Astrocyte of the spinal cord (primary cell): ENCODE measurements at regions not wholly inside any gene's neighbourhood (a gene's known extent, or its start where the extent isn't known, plus 50 kb on each side); places are given as distances from the start of the nearest gene placed in this dataset.
A peak's percentile ranks its signal among the peaks of the same experiment; 100 is the strongest.

Source experiments
- DNase-seq: peaks from one replicate; pipeline ENCODE4 v3.0.0; 2011; ENCODE audit warnings: low read depth, low spot score
- H3K4me3 ChIP-seq: 2 replicates; pipeline ENCODE4 v1.5.1; 2011; ENCODE audit warnings: low read depth, mild to moderate bottlenecking, low read length, moderate library complexity
- in situ Hi-C: cut with HindIII; loops from 2 replicates; pipeline ENCODE4 v1.10.0; 2017; ENCODE audit warnings: low sequenced_read_pairs
- TF ChIP-seq, protein P1 (sequence below): IDR thresholded peaks from 2 replicates; pipeline ENCODE4 v1.5.1; 2012; ENCODE audit warnings: low read depth, mild to moderate bottlenecking, low read length, inconsistent platforms

DNA sequence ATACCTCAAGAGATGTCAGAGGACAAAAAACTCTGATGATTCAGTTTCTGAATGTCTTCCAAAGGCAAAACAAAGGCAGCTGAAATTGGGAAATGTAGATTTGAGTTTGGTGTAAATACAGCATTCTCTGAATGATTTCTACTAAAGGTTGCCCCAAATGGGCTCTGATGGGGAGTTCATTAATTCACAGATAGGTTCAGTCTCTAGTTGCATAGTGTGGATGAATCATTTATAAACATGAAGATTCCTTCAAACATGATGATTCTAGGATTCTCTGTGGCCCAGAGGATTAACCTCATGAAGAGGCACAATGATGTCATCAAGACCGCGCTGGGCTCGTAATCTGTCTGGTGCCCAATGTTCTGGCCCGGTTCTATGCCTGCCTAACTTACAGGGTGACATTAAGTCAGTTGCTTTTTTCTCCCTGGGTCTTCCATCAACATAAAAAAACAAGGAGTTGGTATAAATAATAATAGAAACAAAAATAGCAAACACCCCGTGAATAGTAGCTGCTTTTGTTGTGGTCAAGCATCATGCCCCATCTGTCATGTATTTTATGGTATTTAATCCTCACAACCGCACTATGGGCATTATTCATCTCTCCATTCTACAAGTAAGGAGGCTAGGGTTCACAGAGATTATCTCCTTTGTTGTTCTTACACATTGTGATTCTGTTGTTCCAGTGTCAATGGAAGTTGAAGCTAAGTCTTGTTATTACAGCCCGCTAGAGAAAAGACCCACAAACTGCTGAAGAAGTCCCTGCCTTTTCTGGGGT lies 509.6 kb upstream of the USP24 start:
- TF ChIP-seq, protein P1, sequence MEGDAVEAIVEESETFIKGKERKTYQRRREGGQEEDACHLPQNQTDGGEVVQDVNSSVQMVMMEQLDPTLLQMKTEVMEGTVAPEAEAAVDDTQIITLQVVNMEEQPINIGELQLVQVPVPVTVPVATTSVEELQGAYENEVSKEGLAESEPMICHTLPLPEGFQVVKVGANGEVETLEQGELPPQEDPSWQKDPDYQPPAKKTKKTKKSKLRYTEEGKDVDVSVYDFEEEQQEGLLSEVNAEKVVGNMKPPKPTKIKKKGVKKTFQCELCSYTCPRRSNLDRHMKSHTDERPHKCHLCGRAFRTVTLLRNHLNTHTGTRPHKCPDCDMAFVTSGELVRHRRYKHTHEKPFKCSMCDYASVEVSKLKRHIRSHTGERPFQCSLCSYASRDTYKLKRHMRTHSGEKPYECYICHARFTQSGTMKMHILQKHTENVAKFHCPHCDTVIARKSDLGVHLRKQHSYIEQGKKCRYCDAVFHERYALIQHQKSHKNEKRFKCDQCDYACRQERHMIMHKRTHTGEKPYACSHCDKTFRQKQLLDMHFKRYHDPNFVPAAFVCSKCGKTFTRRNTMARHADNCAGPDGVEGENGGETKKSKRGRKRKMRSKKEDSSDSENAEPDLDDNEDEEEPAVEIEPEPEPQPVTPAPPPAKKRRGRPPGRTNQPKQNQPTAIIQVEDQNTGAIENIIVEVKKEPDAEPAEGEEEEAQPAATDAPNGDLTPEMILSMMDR, result no peak
- H3K4me3 ChIP-seq, result no peak overlapping the region
- in situ Hi-C loops, result no loop called here
- DNase-seq, result peak; percentile 81

DNA sequence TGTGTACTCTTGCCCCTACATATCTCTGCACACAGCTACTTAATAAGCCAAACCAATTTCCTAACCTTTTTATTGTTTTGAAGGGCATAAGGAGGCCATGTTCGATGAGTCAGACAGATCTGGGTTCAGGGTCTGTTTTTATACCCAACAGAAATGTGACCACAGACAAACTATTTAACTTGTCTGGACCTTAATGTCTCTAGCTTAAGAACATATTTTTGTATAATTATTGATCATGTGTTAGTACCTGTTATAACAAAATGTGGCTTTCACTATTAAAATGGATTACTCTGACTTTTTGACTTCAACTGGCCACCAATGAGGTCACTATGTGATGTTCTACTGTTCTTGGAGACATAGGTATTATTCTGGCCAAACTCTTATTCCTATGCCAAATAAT lies 507.8 kb upstream of the USP24 start:
- no peak overlapping the region for H3K4me3 ChIP-seq
- in situ Hi-C loops, result no loop called here

DNA sequence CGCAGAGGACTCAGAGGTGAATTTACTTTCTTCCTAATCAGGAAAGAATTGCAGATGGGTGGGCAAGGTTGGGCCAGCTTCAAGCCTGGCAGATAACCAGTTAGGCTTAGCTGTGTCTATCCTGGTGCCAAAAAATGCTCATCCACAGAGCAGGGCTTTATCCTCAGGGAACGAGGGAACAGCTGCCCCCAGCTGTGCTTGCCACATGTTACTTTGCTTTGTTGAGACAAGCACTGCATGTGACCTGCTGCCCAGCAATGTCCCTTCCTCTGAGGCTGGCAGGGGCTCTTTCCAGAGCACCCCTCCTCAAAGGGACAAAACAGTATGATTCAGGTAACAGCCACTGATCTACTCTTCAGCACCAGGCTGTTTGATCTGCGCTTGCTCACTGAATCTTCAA lies 505.1 kb upstream of the USP24 start:
- no peak for DNase-seq
- in situ Hi-C loops, result no loop called here
- TF ChIP-seq, protein P1, result no peak
- H3K4me3 ChIP-seq, result no peak overlapping the region

More for the DNA sequence above, 507.8 kb upstream of the USP24 start:
- DNase-seq, result peak; percentile 82
- TF ChIP-seq, protein P1, result no peak

DNA sequence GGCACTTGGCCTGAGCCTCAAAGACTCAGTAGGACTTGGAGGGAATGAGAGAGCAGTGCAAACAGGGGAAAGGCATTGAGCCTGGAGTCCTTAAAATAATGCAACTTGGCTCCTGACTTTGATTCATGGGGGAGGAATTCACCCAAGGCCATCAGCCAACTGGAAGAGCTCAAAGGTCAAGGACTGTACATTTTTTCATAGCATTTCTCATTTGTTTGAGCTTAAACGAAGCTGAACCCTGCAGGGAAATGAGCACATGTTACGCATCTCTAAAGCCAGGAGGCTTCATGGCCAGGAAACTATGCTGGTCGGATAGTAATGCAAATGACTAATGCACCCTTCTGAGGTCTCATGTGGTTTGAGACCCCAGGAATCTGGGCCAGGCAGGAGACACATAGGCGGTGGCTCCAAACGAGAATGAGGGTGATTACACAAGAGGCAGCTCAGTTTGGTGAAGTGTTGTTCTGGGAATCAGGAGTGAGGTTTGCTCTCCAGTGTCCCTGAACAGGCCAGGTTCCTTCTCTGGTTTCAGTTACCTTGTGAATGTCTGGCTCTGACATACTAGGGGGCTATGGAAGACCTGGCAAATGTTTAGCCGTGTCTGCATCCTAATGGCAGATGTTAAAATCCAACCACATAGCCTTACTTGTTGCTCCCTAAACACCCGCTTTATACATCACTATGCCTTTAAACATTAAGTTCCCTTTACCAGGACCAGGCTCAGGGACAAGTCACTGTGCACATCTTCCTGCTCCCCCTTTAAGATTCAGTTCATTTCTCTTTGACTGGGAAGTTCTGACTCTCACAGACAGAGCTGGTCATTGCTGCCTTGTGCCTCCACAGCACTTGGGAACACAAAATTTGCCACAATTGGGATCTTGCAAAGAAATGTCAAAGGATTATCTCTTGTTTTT lies 503.9 kb upstream of the USP24 start:
- no peak overlapping the region for H3K4me3 ChIP-seq
- in situ Hi-C loops, result no loop called here
- peak; percentile 100 for DNase-seq
- TF ChIP-seq, protein P1, result no peak

DNA sequence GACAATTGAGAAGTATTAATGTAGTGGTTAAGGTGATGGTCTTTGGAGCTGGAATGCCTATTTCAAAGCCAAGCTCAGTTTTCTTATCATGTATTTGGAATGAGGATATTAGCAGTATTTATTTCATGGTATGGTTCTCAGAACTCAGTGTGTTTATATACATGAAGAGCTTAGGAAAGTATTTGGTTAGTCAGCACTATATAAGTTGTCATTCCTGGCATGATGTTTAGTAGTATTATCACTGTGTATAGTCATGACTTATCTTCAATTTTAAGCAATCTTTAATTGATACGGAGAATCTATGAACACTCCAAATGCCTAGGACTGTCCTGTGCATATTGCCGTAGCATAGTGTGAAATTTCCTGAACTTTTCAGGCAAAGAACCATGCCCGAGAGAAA lies 501.9 kb upstream of the USP24 start:
- in situ Hi-C loops, result no loop called here
- TF ChIP-seq, protein P1, result no peak
- peak; percentile 55 for DNase-seq
- no peak overlapping the region for H3K4me3 ChIP-seq

DNA sequence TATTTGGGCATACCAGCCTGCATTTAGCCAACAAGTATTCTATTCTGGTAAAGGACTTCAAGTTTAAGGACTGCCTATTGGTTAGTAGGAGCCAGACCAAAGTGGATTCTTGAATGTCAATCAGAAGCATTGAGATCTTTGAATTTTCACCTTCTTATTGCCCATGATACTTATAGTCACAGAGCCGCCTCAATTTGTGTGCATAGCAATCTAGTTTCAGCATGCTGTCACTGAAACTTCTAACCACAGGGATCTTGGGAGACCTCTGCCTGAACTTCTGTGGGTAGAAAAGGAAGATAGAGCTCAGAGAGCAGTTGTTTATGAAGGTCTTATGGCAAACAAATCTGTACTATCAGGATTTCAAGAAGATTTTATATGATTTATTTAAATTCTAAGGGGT lies 501.4 kb upstream of the USP24 start:
- TF ChIP-seq, protein P1, result no peak
- in situ Hi-C loops, result no loop called here
- DNase-seq, result peak; percentile 77
- H3K4me3 ChIP-seq, result no peak overlapping the region
